Mesenchymal stem cell (in vitro differentiated cells and primary cell): ENCODE measurements at regions not wholly inside any gene's neighbourhood (a gene's known extent, or its start where the extent isn't known, plus 50 kb on each side); places are given as distances from the start of the nearest gene placed in this dataset.

Experiments used
- DNase-seq: peaks from one replicate; pipeline ENCODE4 v3.0.0-alpha.2; 2013
- H2AFZ ChIP-seq: one replicate; pipeline ENCODE4 v1.6.1; 2013; ENCODE audit warnings: low read depth, mild to moderate bottlenecking, control low read depth, inconsistent platforms, low read length, moderate library complexity
- H2AK5ac ChIP-seq: 2 replicates; pipeline ENCODE4 v1.6.1; 2013; ENCODE audit warnings: low read length, moderate library complexity, mild to moderate bottlenecking, inconsistent platforms; ENCODE audit not compliant: severe bottlenecking
- H2BK120ac ChIP-seq: one replicate; pipeline ENCODE4 v1.6.1; 2013; ENCODE audit warnings: low read depth, mild to moderate bottlenecking, inconsistent platforms, low read length, moderate library complexity
- H2BK12ac ChIP-seq, 2 experiments: one replicate each; pipeline ENCODE4 v1.6.1; 2013; ENCODE audit warnings: inconsistent platforms in 2 of 2, low read length in 2 of 2, mild to moderate bottlenecking in 2 of 2, moderate library complexity in 2 of 2, control low read depth in 1 of 2
- H2BK15ac ChIP-seq: one replicate; pipeline ENCODE4 v1.6.1; 2013; ENCODE audit warnings: mild to moderate bottlenecking, low read depth, inconsistent platforms; ENCODE audit not compliant: poor library complexity, severe bottlenecking
- H2BK5ac ChIP-seq: 2 replicates; pipeline ENCODE4 v1.6.1; 2013; ENCODE audit warnings: low read depth, mild to moderate bottlenecking, low read length, control low read depth, inconsistent platforms; ENCODE audit not compliant: poor library complexity, severe bottlenecking
- H3K14ac ChIP-seq, 2 experiments: one replicate each; pipeline ENCODE4 v1.6.1; 2013; ENCODE audit warnings: inconsistent platforms in 2 of 2, low read length in 2 of 2, control low read depth in 1 of 2, mild to moderate bottlenecking in 1 of 2, moderate library complexity in 1 of 2
- H3K18ac ChIP-seq, 2 experiments: one replicate each; pipeline ENCODE4 v1.6.1; 2013; ENCODE audit warnings: inconsistent platforms in 2 of 2, low read length in 2 of 2, control low read depth in 1 of 2, low read depth in 1 of 2, mild to moderate bottlenecking in 1 of 2
- H3K23ac ChIP-seq, 2 experiments: one replicate each; pipeline ENCODE4 v1.6.1; 2013; ENCODE audit warnings: inconsistent platforms in 2 of 2, low read length in 2 of 2, mild to moderate bottlenecking in 2 of 2, moderate library complexity in 2 of 2, control low read depth in 1 of 2
- H3K27ac ChIP-seq: 2 replicates; pipeline ENCODE4 v1.5.1; 2013; ENCODE audit warnings: mild to moderate bottlenecking, moderate library complexity, low read length, control low read depth, inconsistent platforms; ENCODE audit not compliant: poor library complexity, severe bottlenecking
- H3K27me3 ChIP-seq, 2 experiments: 2 replicates each; pipeline versions ENCODE4 v1.6.1 to v1.7.0; 2013; ENCODE audit warnings: low read length in 2 of 2, mild to moderate bottlenecking in 2 of 2, moderate library complexity in 2 of 2, control low read depth in 1 of 2, inconsistent platforms in 1 of 2; ENCODE audit not compliant: control insufficient read depth in 1 of 2, insufficient read depth in 1 of 2
- H3K36me3 ChIP-seq, 2 experiments: 2 replicates each; pipeline versions ENCODE4 v1.6.1 to v1.7.0; 2013; ENCODE audit warnings: low read length in 2 of 2, control low read depth in 1 of 2, inconsistent platforms in 1 of 2, low read depth in 1 of 2, mild to moderate bottlenecking in 1 of 2; ENCODE audit not compliant: insufficient read depth in 2 of 2, control insufficient read depth in 1 of 2
- H3K4ac ChIP-seq, 2 experiments: one replicate each; pipeline ENCODE4 v1.6.1; 2013; ENCODE audit warnings: inconsistent platforms in 2 of 2, low read length in 2 of 2, mild to moderate bottlenecking in 2 of 2, moderate library complexity in 2 of 2, control low read depth in 1 of 2, low read depth in 1 of 2
- H3K4me1 ChIP-seq: 2 replicates; pipeline ENCODE4 v1.6.1; 2013; ENCODE audit warnings: low read depth, low read length, control low read depth; ENCODE audit not compliant: control insufficient read depth, insufficient read depth
- H3K4me2 ChIP-seq: 2 replicates; pipeline ENCODE4 v1.6.1; 2013; ENCODE audit warnings: low read length, mild to moderate bottlenecking, inconsistent platforms; ENCODE audit not compliant: poor library complexity, severe bottlenecking
- H3K4me3 ChIP-seq, 2 experiments: 2 replicates each; pipeline versions ENCODE4 v1.5.1 to v1.7.0; 2013; ENCODE audit warnings: low read length in 2 of 2, mild to moderate bottlenecking in 2 of 2, control low read depth in 1 of 2, low read depth in 1 of 2; ENCODE audit not compliant: insufficient read depth in 1 of 2
- H3K79me1 ChIP-seq: replicated peaks from 2 replicates; pipeline ENCODE4 v1.6.1; 2013; ENCODE audit warnings: mild to moderate bottlenecking, control low read depth, low read length, inconsistent platforms; ENCODE audit not compliant: poor library complexity, severe bottlenecking
- H3K9ac ChIP-seq: 2 replicates; pipeline ENCODE4 v1.7.0; 2013; ENCODE audit warnings: mild to moderate bottlenecking, low read length, moderate library complexity
- H3K9me3 ChIP-seq: 2 replicates; pipeline ENCODE4 v1.7.0; 2013; ENCODE audit warnings: mild to moderate bottlenecking, low read length; ENCODE audit not compliant: control insufficient read depth
- H4K8ac ChIP-seq: one replicate; pipeline ENCODE4 v1.6.1; 2013; ENCODE audit warnings: inconsistent platforms, mild to moderate bottlenecking, low read length, moderate library complexity
- H4K91ac ChIP-seq: one replicate; pipeline ENCODE4 v1.6.1; 2013; ENCODE audit warnings: mild to moderate bottlenecking, low read length, inconsistent platforms
- WGBS: methylation state at CpG from one replicate; pipeline ENCODE4 v1.1.7; 2013; ENCODE audit warnings: mixed read lengths; 5-methylcytosine and 5-hydroxymethylcytosine counted together

DNA sequence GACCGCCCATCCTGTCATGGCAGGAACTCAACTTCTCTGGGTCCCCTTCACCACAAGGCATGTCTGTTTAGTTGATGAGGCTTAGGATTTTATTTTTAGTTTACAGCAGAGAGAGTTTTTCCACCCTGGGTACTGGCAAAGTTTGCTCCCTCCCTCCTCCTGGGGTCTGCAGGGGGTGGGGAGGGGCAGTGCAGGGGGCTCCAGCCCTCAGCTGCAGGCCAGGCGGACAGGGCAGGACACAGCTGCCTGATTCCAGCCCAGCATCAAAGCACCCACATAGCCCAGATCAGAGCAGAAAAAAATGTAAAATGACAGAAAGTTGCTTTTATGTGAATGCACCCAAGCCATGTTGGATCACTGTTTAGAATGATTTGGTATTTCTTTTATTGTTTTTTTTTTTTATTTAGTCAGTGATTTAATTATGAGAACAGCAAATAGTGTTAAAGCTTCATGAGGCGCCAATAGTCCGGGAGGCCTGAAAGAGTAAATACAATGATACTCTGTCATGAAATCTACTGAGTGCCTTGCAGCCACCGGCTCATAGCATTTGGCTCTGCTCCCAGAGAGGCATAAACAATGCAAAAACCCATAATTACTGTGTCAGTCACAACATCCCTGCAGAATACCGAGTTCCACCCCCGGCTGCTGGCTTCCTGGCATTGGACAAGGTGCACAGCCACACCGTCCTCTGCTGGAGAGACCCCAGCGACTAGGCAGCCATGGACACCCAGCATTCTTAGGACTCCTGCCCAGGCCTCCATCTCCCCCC is 923.5 kb downstream of the UQCRFS1 start:
- H4K91ac ChIP-seq = no peak overlapping the region
- 67% methylated on average over 8 of the region's 9 CpGs for WGBS
- H2BK12ac ChIP-seq = no peak overlapping the region
- H2BK15ac ChIP-seq = no peak overlapping the region
- no peak overlapping the region for H4K8ac ChIP-seq
- H3K27me3 ChIP-seq = peaks cover 4 to 11% of the 10 kb centered on the region in 2 experiments
- H3K23ac ChIP-seq = no peak overlapping the region
- H3K18ac ChIP-seq = no peak overlapping the region
- H3K36me3 ChIP-seq = no peaks in the 10 kb centered on the region
- H3K14ac ChIP-seq = no peak overlapping the region
- H3K4me2 ChIP-seq = peak overlapping the region; percentile 9
- DNase-seq = no peak
- H3K4ac ChIP-seq = no peak overlapping the region
- peaks cover 31% of the 10 kb centered on the region for H3K4me1 ChIP-seq
- H3K79me1 ChIP-seq = no peaks in the 10 kb centered on the region
- peak overlapping the region in 1 of 2 experiments; percentile 5 for H3K4me3 ChIP-seq
- H2AFZ ChIP-seq = no peak overlapping the region
- H2BK5ac ChIP-seq = peak overlapping the region; percentile 91
- no peak overlapping the region for H2BK120ac ChIP-seq
- no peaks in the 10 kb centered on the region for H3K9me3 ChIP-seq
- no peak overlapping the region for H3K9ac ChIP-seq
- H2AK5ac ChIP-seq = no peak overlapping the region
- peak overlapping the region; percentile 76 for H3K27ac ChIP-seq

DNA sequence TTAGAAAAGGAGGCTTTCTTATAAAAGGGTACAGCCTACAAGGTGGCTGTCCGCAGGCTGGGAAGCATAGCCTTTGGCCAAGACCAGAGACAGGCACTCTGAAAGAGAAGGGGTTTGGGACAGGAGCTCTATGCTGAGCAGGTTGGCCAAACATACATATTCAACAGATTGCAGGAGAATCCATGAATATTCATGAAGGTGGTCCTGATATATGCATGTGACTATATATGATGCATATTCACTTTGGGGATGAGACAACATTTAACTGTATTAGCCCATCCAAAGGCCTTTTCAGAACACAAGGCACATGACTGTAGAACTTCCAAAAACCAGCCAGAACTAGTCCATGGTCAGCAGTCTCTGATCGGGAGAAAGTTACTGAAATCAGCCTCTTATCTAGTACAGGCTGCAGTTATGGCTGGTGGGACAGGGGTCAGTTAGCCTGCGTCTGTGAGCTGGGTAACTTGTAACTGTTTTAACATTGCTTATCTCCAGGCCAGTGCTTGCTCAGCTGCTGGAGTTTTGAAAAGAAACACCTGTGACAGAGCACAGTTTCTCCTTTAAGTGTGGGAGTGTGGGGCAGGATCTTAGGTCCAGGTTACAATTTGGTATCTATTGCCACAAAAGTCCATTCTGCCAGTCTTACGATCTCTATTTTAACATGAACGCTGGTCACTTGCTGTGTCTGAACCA is 924.2 kb downstream of the UQCRFS1 start:
- no peaks in the 10 kb centered on the region for H3K9me3 ChIP-seq
- no peak overlapping the region for H2BK12ac ChIP-seq
- H4K8ac ChIP-seq = no peak overlapping the region
- no peaks in the 10 kb centered on the region for H3K79me1 ChIP-seq
- H2BK5ac ChIP-seq = no peak overlapping the region
- H3K36me3 ChIP-seq = no peaks in the 10 kb centered on the region
- H3K23ac ChIP-seq = no peak overlapping the region
- H3K4me3 ChIP-seq = no peak overlapping the region
- H3K18ac ChIP-seq = no peak overlapping the region
- 60% methylated on average over 5 of the region's 5 CpGs for WGBS
- no peak overlapping the region for H2BK15ac ChIP-seq
- H2BK120ac ChIP-seq = no peak overlapping the region
- DNase-seq = no peak
- no peak overlapping the region for H2AK5ac ChIP-seq
- H4K91ac ChIP-seq = no peak overlapping the region
- H3K4me2 ChIP-seq = no peak overlapping the region
- no peak overlapping the region for H3K14ac ChIP-seq
- H3K9ac ChIP-seq = no peak overlapping the region
- H3K4ac ChIP-seq = no peak overlapping the region
- H2AFZ ChIP-seq = no peak overlapping the region
- no peak overlapping the region for H3K27ac ChIP-seq
- peaks cover 10 to 17% of the 10 kb centered on the region in 2 experiments for H3K27me3 ChIP-seq
- peaks cover 26% of the 10 kb centered on the region for H3K4me1 ChIP-seq

DNA sequence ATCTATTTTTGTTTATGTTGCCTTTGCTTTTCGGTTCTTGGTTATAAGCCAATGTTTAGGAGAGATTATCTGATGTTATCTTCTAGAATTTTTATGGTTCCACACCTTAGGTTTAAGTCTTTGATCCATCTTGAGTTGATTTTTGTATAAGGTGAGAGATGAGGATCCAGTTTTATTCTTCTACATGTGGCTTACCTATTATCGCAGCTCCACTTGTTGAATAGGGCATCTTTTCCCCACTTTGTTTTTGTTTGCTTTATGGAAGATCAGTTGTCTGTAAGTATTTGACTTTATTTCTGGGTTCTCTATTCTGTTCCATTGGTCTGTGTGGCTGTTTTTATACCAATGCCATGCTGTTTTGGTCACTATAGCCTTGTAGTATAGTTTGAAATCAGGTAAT is 927.0 kb downstream of the UQCRFS1 start:
- no peak overlapping the region for H3K4me3 ChIP-seq
- no peak overlapping the region for H2BK5ac ChIP-seq
- no peak overlapping the region for H3K27ac ChIP-seq
- no peaks in the 10 kb centered on the region for H3K79me1 ChIP-seq
- H2BK12ac ChIP-seq = no peak overlapping the region
- H3K27me3 ChIP-seq = peaks cover 28 to 35% of the 10 kb centered on the region in 2 experiments
- H2AK5ac ChIP-seq = no peak overlapping the region
- H3K18ac ChIP-seq = no peak overlapping the region
- no peak for DNase-seq
- WGBS = 67% methylated on average over 2 of the region's 2 CpGs
- H2BK15ac ChIP-seq = no peak overlapping the region
- peaks cover 9% of the 10 kb centered on the region for H3K4me1 ChIP-seq
- no peak overlapping the region for H4K91ac ChIP-seq
- H2AFZ ChIP-seq = no peak overlapping the region
- H3K4ac ChIP-seq = no peak overlapping the region
- H3K36me3 ChIP-seq = no peaks in the 10 kb centered on the region
- H3K4me2 ChIP-seq = no peak overlapping the region
- H3K9me3 ChIP-seq = no peaks in the 10 kb centered on the region
- H3K23ac ChIP-seq = no peak overlapping the region
- H3K9ac ChIP-seq = no peak overlapping the region
- H2BK120ac ChIP-seq = no peak overlapping the region
- H4K8ac ChIP-seq = no peak overlapping the region
- no peak overlapping the region for H3K14ac ChIP-seq

DNA sequence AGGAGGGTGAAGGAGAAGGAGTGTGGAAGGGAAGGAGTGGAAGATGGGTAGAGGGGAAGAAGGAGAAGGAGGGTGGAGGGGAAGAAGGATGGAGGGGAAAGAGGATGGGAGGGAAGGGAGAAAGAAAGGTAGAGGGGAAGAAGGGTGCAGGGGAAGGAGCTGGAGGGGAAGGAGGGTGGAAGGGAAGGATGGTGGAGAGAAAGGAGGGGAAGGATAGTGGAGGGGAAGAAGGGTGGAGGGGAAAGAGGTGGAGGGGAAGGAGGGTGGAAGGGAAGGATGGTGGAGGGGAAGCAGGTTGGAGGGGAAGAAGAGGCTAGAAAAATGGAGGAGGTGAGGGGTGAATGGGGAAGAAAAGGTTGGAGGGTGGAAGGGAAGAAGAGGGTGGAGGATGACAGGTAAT is 927.9 kb downstream of the UQCRFS1 start:
- Histone ChIP-seq H3K79me1 (no peaks in the 10 kb centered on the region), H3K4me3 (no peak overlapping the region), H3K4me2 (no peak overlapping the region), H3K36me3 (no peaks in the 10 kb centered on the region), H2AK5ac (no peak overlapping the region), H3K23ac (no peak overlapping the region), H3K27ac (no peak overlapping the region), H4K91ac (no peak overlapping the region), H2BK15ac (no peak overlapping the region), H3K9me3 (no peaks in the 10 kb centered on the region), H3K9ac (no peak overlapping the region), H3K18ac (no peak overlapping the region), H4K8ac (no peak overlapping the region), H3K4ac (no peak overlapping the region), H3K4me1 (peaks cover 7% of the 10 kb centered on the region), H2BK12ac (no peak overlapping the region), H3K27me3 (peaks cover 28 to 35% of the 10 kb centered on the region in 2 experiments), H3K14ac (no peak overlapping the region), H2BK120ac (no peak overlapping the region), H2BK5ac (no peak overlapping the region), H2AFZ (no peak overlapping the region)
- no peak for DNase-seq
